IMR-90 (cell line): ENCODE measurements at regions not wholly inside any gene's neighbourhood (a gene's known extent, or its start where the extent isn't known, plus 50 kb on each side); places are given as distances from the start of the nearest gene placed in this dataset.

Experiments used
- ATAC-seq: fragments of 200-7000 bp; cut with Tn5 transposase; 2 replicates; pipeline ENCODE4 v1.9.1; 2020; ENCODE audit warnings: low read depth, mild to moderate bottlenecking, moderate library complexity
- BruUV-seq: library from RNA; stranded (reverse); fragments of 400-500 nt; replicated peaks from 2 replicates; lab custom pipeline; 2021; lab: Mats Ljungman, UMichigan
- CTCF ChIA-PET: fragments of 300-600 bp; formaldehyde crosslinking; extraction: SDS; loops from one replicate; lab custom pipeline; 2021; ENCODE audit warnings: antibody characterized with exemption; lab: Yijun Ruan, JAX
- POLR2A ChIA-PET: fragments of 300-600 bp; sonication (Branson Sonifier 250); formaldehyde crosslinking; loops from one replicate; lab custom pipeline; 2022; ENCODE audit warnings: antibody characterized with exemption; ENCODE audit not compliant: unreplicated experiment; lab: Charles Lee
- DNase-seq: peaks from one replicate; pipeline ENCODE4 v3.0.0; 2013
- H2AFZ ChIP-seq: replicated peaks from 2 replicates; pipeline ENCODE3; 2013; ENCODE audit warnings: low read length, mild to moderate bottlenecking; ENCODE audit not compliant: poor library complexity
- H2AK5ac ChIP-seq: 2 replicates; pipeline ENCODE4 v1.6.1; 2013; ENCODE audit warnings: low read depth, low read length, inconsistent platforms
- H2AK9ac ChIP-seq: replicated peaks from 2 replicates; pipeline ENCODE3; 2013; ENCODE audit warnings: mild to moderate bottlenecking, low read depth, low read length, moderate library complexity; ENCODE audit not compliant: poor library complexity
- H2BK120ac ChIP-seq: 2 replicates; pipeline ENCODE4 v1.6.1; 2013; ENCODE audit warnings: low read depth, low read length, inconsistent platforms
- H2BK15ac ChIP-seq: 3 replicates; pipeline ENCODE4 v1.6.1; 2013; ENCODE audit warnings: low read depth, low read length, inconsistent platforms
- H2BK20ac ChIP-seq: 2 replicates; pipeline ENCODE4 v1.6.1; 2013; ENCODE audit warnings: low read depth, mild to moderate bottlenecking, inconsistent platforms, low read length, moderate library complexity
- H2BK5ac ChIP-seq: 2 replicates; pipeline ENCODE4 v1.6.1; 2013; ENCODE audit warnings: mild to moderate bottlenecking, low read depth, low read length, inconsistent platforms; ENCODE audit not compliant: poor library complexity, severe bottlenecking
- H3K14ac ChIP-seq: replicated peaks from 2 replicates; pipeline ENCODE4 v1.6.1; 2013; ENCODE audit warnings: low read depth, low read length, inconsistent platforms
- H3K18ac ChIP-seq: 2 replicates; pipeline ENCODE4 v1.6.1; 2013; ENCODE audit warnings: low read depth, low read length, control low read depth
- H3K23ac ChIP-seq: 2 replicates; pipeline ENCODE4 v1.6.1; 2013; ENCODE audit warnings: low read depth, low read length, inconsistent platforms
- H3K27ac ChIP-seq: 2 replicates; pipeline ENCODE4 v1.5.1; 2013; ENCODE audit warnings: mild to moderate bottlenecking, control low read depth, low read length; ENCODE audit not compliant: insufficient read depth
- H3K27me3 ChIP-seq: 2 replicates; pipeline ENCODE4 v1.6.1; 2013; ENCODE audit warnings: low read length; ENCODE audit not compliant: control insufficient read depth, insufficient read depth
- H3K36me3 ChIP-seq: 2 replicates; pipeline ENCODE4 v1.6.1; 2013; ENCODE audit warnings: low read length, mixed read lengths; ENCODE audit not compliant: control insufficient read depth, insufficient read depth
- H3K4ac ChIP-seq: 2 replicates; pipeline ENCODE4 v1.6.1; 2013; ENCODE audit warnings: low read depth, low read length, inconsistent platforms
- H3K4me1 ChIP-seq: 2 replicates; pipeline ENCODE4 v1.6.1; 2013; ENCODE audit warnings: low read length, mixed read lengths; ENCODE audit not compliant: control insufficient read depth, insufficient read depth
- H3K4me2 ChIP-seq: 2 replicates; pipeline ENCODE4 v1.6.1; 2013; ENCODE audit warnings: low read depth, mild to moderate bottlenecking, control low read depth, low read length, moderate library complexity
- H3K4me3 ChIP-seq: 2 replicates; pipeline ENCODE4 v1.5.1; 2013; ENCODE audit warnings: low read depth, mild to moderate bottlenecking, control low read depth, low read length, moderate library complexity; ENCODE audit not compliant: insufficient read depth
- H3K56ac ChIP-seq: 2 replicates; pipeline ENCODE4 v1.6.1; 2013; ENCODE audit warnings: low read length, inconsistent platforms; ENCODE audit not compliant: insufficient read depth; ENCODE audit errors: extremely low read depth
- H3K79me1 ChIP-seq, 2 experiments: 2 replicates each; pipeline ENCODE4 v1.6.1; 2013; ENCODE audit warnings: low read length in 2 of 2, inconsistent platforms in 1 of 2, low read depth in 1 of 2
- H3K9ac ChIP-seq: 2 replicates; pipeline ENCODE4 v1.6.1; 2013; ENCODE audit warnings: low read depth, low read length, control low read depth
- H3K9me1 ChIP-seq: 2 replicates; pipeline ENCODE4 v1.6.1; 2013; ENCODE audit warnings: low read length, inconsistent platforms; ENCODE audit not compliant: insufficient read depth
- H3K9me3 ChIP-seq: 2 replicates; pipeline ENCODE4 v1.6.1; 2013; ENCODE audit warnings: low read length; ENCODE audit not compliant: control insufficient read depth, insufficient read depth
- H4K20me1 ChIP-seq: 2 replicates; pipeline ENCODE4 v1.6.1; 2013; ENCODE audit warnings: low read length, inconsistent platforms; ENCODE audit not compliant: insufficient read depth
- H4K5ac ChIP-seq: 2 replicates; pipeline ENCODE4 v1.6.1; 2013; ENCODE audit warnings: mild to moderate bottlenecking, low read depth, low read length, control low read depth
- H4K8ac ChIP-seq, 2 experiments: 2 replicates each; pipeline ENCODE4 v1.6.1; 2013; ENCODE audit warnings: low read depth in 2 of 2, low read length in 2 of 2, control low read depth in 1 of 2, inconsistent platforms in 1 of 2
- H4K91ac ChIP-seq: 2 replicates; pipeline ENCODE4 v1.6.1; 2013; ENCODE audit warnings: low read depth, low read length, inconsistent platforms; ENCODE audit not compliant: insufficient read depth
- BHLHE40 ChIP-seq: fragments of 150-350 bp; IDR thresholded peaks from 2 replicates; pipeline ENCODE4 v1.6.1; 2016; ENCODE audit warnings: mild to moderate bottlenecking, low read depth, low read length
- CEBPB ChIP-seq: IDR thresholded peaks from 2 replicates; pipeline ENCODE4 v1.6.1; 2012; ENCODE audit warnings: low read depth, low read length, improper control_type of control experiment
- CTCF ChIP-seq: conservative IDR thresholded peaks from 2 replicates; pipeline ENCODE4 v1.5.1; 2012; ENCODE audit warnings: mild to moderate bottlenecking, low read depth, low read length, improper control_type of control experiment
- ELK1 ChIP-seq: fragments of 150-350 bp; IDR thresholded peaks from 2 replicates; pipeline ENCODE4 v1.6.1; 2016; ENCODE audit warnings: low read depth, mild to moderate bottlenecking, low read length, moderate library complexity, borderline replicate concordance
- FOS ChIP-seq: fragments of 150-350 bp; IDR thresholded peaks from 2 replicates; pipeline ENCODE4 v1.6.1; 2016; ENCODE audit warnings: low read depth, low read length
- MAFK ChIP-seq: IDR thresholded peaks from 2 replicates; pipeline ENCODE4 v1.6.1; 2012; ENCODE audit warnings: low read depth, low read length, improper control_type of control experiment
- MAZ ChIP-seq: IDR thresholded peaks from 2 replicates; pipeline ENCODE4 v1.6.1; 2012; ENCODE audit warnings: low read depth, mild to moderate bottlenecking, low read length, improper control_type of control experiment, moderate library complexity, borderline replicate concordance
- MXI1 ChIP-seq: IDR thresholded peaks from 2 replicates; pipeline ENCODE4 v1.6.1; 2012; ENCODE audit warnings: low read depth, mild to moderate bottlenecking, low read length, moderate library complexity, borderline replicate concordance
- POLR2A ChIP-seq: IDR thresholded peaks from 2 replicates; pipeline ENCODE4 v1.6.1; 2012; ENCODE audit warnings: mild to moderate bottlenecking, low read depth, low read length
- USF2 ChIP-seq: fragments of 150-350 bp; IDR thresholded peaks from 2 replicates; pipeline ENCODE4 v1.6.1; 2017; ENCODE audit warnings: mild to moderate bottlenecking, antibody characterized with exemption, low read length, low read depth
- WGBS, 2 experiments: methylation state at CpG; one replicate each; pipeline versions ENCODE4 v1.1.5 to v1.1.7; 2013; ENCODE audit warnings: missing lambda C conversion rate in 2 of 2; ENCODE audit not compliant: insufficient read length in 1 of 2; ENCODE audit errors: extremely low coverage in 2 of 2; 5-methylcytosine and 5-hydroxymethylcytosine counted together
- dilution Hi-C: fragments of 300-500 bp; cut with HindIII; formaldehyde crosslinking; loops from one replicate; pipeline ENCODE4 v1.14.3; 2018; ENCODE audit warnings: low sequenced_read_pairs; ENCODE audit not compliant: unreplicated experiment
- in situ Hi-C: fragments of 300-500 bp; cut with MboI; formaldehyde crosslinking; loops from 3 replicates; pipeline ENCODE4 v1.14.3; 2019; ENCODE audit warnings: low sequenced_read_pairs, inconsistent platforms, mixed read lengths
- intact Hi-C: fragments of 100-400 bp; cut with micrococcal nuclease; formaldehyde crosslinking; loops from 2 replicates; pipeline ENCODE4 v1.10.0; 2022

- no peak overlapping the region for H3K14ac ChIP-seq
- H3K9me1 ChIP-seq = peaks cover 26% of the 10 kb centered on the region
- H3K56ac ChIP-seq = no peak overlapping the region
- POLR2A ChIA-PET = no interaction called here
- intact Hi-C loops = no loop called here
- H3K4me1 ChIP-seq = peaks cover 30% of the 10 kb centered on the region
- H2BK120ac ChIP-seq = no peak overlapping the region
- dilution Hi-C loops = no loop called here
- no peak overlapping the region for H4K5ac ChIP-seq
- in situ Hi-C loops = no loop called here
- H3K27me3 ChIP-seq = no peaks in the 10 kb centered on the region
- H2BK20ac ChIP-seq = no peak overlapping the region
- CTCF ChIA-PET = interaction anchor here (0.6 kb wide), 1 partner anchor 228 kb away, joined by 4 read pairs; no protein-coding TSS in a partner anchor
- whole genome bisulfite sequencing, 2 experiments = no CpG with 5 or more reads among the region's 5 CpGs
- H2AK9ac ChIP-seq = no peak overlapping the region
- H3K36me3 ChIP-seq = no peaks in the 10 kb centered on the region
- no peak overlapping the region for H3K27ac ChIP-seq
- H3K9me3 ChIP-seq = no peaks in the 10 kb centered on the region
- BruUV-seq = no TSS peak
- H3K79me1 ChIP-seq = peaks cover 0 to 20% of the 10 kb centered on the region in 2 experiments; a peak in 2 of 4 replicates
- H3K18ac ChIP-seq = no peak overlapping the region
- DNase-seq (no peak), ATAC-seq (no peak)
- H4K20me1 ChIP-seq = no peaks in the 10 kb centered on the region
- H4K8ac ChIP-seq = no peak overlapping the region
- H3K9ac ChIP-seq = no peak overlapping the region
- H2AFZ ChIP-seq = no peak overlapping the region
- TF ChIP-seq MXI1 (no peak), MAZ (no peak), FOS (no peak), USF2 (no peak), CTCF (no peak), CEBPB (no peak), MAFK (no peak), POLR2A (no peak), BHLHE40 (no peak), ELK1 (no peak)
- H3K23ac ChIP-seq = no peak overlapping the region
- H3K4ac ChIP-seq = no peak overlapping the region
- H4K91ac ChIP-seq = no peak overlapping the region
- H2BK15ac ChIP-seq = no peak overlapping the region
- H3K4me3 ChIP-seq = no peak overlapping the region
- H2AK5ac ChIP-seq = no peak overlapping the region
- no peak overlapping the region for H3K4me2 ChIP-seq
- no peak overlapping the region for H2BK5ac ChIP-seq
These were observed 200.3 kb downstream of the SNX18 start for GRCh38 chr5:54717870-54718269.
